Epithelial cell of esophagus (primary cell): ENCODE measurements at regions not wholly inside any gene's neighbourhood (a gene's known extent, or its start where the extent isn't known, plus 50 kb on each side); places are given as distances from the start of the nearest gene placed in this dataset.

Source experiments
- DNase-seq: peaks from one replicate; pipeline ENCODE4 v3.0.0; 2010; ENCODE audit warnings: low read depth
- H3K4me3 ChIP-seq: 2 replicates; pipeline ENCODE4 v1.5.1; 2011; ENCODE audit warnings: mild to moderate bottlenecking, low read length, control low read depth
- CTCF ChIP-seq: IDR thresholded peaks from 2 replicates; pipeline ENCODE4 v1.5.1; 2011; ENCODE audit warnings: low read depth, mild to moderate bottlenecking, low read length, control low read depth, inconsistent platforms; ENCODE audit not compliant: insufficient read depth; ENCODE audit errors: missing control alignments

DNA sequence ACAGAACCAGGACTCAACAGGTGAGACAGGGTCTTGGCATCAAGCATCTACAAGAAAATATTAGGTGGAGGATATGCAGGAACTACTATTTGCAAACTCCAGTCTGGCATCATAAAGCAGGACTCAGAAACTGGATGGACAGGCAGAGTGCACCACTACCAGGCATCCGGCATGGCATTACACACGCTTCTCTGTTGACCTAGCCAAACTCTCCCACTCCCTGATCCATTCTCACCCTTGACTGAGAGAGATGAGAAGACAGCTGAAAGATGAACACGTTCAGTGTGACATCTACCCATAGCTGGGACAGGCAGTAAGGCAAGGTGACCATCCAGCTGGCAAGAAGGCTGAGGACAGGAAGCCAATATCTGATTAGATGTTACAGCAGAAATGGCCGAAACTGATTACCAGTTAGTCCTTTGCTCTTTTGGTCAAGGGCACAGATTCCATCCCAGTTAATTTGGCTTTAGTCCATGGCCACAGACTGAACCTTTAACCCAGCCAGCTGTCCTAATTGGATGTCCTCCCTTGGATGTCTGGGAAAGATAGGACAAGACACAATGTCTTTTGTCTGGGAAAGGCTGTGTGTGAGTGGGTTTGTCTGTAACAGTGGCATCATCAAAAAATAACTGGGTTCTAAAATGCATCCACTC is 71.6 kb downstream of the BBS10 start:
- no peak for TF ChIP-seq CTCF
- no peak overlapping the region for H3K4me3 ChIP-seq
- no peak for DNase-seq

DNA sequence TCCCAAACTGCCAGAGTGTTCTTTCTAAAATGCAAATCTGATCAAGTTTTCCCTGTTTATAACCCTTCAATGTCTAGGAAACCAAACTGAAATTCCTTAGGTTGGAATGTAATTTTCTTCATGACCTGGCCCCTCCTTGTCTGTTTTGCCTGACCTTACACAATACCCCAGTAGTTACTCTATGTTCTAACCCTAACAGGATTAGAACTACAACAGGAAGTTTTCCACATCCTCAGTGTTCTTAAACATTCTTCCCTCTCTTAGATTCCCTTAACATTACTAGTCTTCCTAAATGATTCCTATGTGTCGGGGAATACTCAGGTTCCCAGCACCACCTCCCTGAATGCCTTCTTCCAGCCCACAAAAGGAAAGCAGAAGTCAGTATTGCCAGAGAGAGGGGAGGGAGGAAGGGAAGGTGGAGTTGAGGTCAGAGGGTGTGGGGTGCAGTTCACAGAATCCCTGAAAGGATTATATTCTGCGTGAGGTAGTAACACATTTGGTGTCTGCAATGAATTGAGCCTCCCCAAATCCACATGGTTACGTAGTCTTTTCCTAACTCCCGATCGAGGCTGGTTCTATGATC is 72.6 kb downstream of the BBS10 start:
- DNase-seq, result no peak
- no peak for TF ChIP-seq CTCF
- no peak overlapping the region for H3K4me3 ChIP-seq

GRCh38 chr12:76274420-76275083 is 73.7 kb downstream of the BBS10 start:
- TF ChIP-seq CTCF, result no peak
- H3K4me3 ChIP-seq, result no peak overlapping the region
- peak; percentile 29 for DNase-seq

DNA sequence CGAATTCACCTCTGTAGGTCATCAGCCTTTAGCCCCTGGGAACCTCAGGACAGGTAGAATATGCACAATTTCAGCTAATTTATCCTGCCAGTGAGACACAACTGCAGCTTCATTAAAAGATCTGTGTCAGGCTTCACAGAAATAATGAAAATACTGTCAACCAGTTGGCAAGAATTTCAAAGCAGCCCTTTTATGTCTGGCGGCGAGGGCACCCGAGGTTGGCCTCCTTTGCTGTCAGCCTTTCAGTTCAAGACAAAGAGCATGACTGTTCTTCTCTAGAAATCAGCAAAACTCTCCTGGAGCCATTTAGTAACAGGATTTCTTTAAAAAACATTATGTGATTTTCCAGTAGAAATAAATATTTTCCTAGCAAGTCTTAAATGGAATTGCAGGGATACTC is 75.9 kb downstream of the BBS10 start:
- no peak for TF ChIP-seq CTCF
- DNase-seq, result no peak
- H3K4me3 ChIP-seq, result no peak overlapping the region

- DNase-seq, result no peak
- H3K4me3 ChIP-seq, result no peak overlapping the region
- TF ChIP-seq CTCF, result no peak
These were observed 77.4 kb downstream of the BBS10 start for GRCh38 chr12:76270657-76271358.

DNA sequence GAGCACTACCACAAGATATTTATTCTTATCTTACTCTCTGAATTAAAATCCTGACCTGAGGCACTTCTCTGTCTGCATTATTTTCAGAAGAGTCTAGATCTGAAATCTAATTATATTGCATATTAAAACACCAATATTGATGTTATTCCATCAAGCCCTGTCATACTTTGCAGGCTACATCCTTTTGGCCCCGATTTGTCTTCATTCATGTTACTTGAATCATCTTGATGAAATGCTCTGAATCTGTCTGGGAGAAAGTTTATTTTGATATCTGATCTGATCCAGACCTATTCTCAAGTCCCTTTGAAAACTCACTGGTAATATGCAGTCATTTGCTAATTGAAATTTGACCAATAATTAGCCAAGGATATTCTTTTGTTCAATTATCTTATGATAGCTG is 79.9 kb downstream of the BBS10 start:
- DNase-seq, result no peak
- H3K4me3 ChIP-seq, result no peak overlapping the region
- no peak for TF ChIP-seq CTCF

GRCh38 chr12:76266797-76267196 is 81.4 kb downstream of the BBS10 start:
- peak; percentile 88 for DNase-seq
- no peak overlapping the region for H3K4me3 ChIP-seq
- no peak for TF ChIP-seq CTCF
